ENCODE measurements at regions not wholly inside any gene's neighbourhood (a gene's known extent, or its start where the extent isn't known, plus 50 kb on each side); places are given as distances from the start of the nearest gene placed in this dataset.

DNA sequence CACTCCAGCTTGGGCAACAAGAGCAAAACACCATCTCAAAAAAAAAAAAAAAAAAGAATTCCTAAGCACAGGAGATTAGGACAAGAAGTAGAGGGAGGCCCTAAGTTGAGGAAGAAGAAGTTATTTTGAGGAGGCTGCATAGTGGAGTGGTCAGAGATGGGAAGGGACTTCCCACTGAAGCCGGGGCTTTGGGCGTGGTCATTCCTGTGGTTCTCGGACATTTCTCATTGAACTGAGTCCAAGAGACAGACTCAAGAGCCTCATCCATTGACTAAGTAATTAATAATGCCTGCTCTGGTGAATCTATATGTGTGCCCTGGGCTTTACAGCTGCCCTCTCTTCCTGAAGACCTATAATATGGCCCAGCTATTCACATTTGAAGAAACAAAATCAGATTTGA is 53.2 kb upstream of the FTH1 start:
- TF ChIP-seq POLR2AphosphoS5 (IDR thresholded peaks at IDR 0.05) (no peak), TAF1 (IDR thresholded peaks at IDR 0.05; ENCODE audit: low read depth) (no peak), RAD21 (conservative IDR thresholded peaks at IDR 0.05) (no peak), EZH2 (IDR thresholded peaks at IDR 0.05; ENCODE audit: borderline replicate concordance, insufficient read depth, low read length, poor library complexity, severe bottlenecking) (no peak), EP300 (conservative IDR thresholded peaks at IDR 0.05; ENCODE audit: poor library complexity, severe bottlenecking) (no peak), MXI1 (conservative IDR thresholded peaks at IDR 0.05; ENCODE audit: poor library complexity, severe bottlenecking) (no peak), SMC3 (conservative IDR thresholded peaks at IDR 0.05; ENCODE audit: poor library complexity) (no peak)
- TF ChIP-seq, protein P1, sequence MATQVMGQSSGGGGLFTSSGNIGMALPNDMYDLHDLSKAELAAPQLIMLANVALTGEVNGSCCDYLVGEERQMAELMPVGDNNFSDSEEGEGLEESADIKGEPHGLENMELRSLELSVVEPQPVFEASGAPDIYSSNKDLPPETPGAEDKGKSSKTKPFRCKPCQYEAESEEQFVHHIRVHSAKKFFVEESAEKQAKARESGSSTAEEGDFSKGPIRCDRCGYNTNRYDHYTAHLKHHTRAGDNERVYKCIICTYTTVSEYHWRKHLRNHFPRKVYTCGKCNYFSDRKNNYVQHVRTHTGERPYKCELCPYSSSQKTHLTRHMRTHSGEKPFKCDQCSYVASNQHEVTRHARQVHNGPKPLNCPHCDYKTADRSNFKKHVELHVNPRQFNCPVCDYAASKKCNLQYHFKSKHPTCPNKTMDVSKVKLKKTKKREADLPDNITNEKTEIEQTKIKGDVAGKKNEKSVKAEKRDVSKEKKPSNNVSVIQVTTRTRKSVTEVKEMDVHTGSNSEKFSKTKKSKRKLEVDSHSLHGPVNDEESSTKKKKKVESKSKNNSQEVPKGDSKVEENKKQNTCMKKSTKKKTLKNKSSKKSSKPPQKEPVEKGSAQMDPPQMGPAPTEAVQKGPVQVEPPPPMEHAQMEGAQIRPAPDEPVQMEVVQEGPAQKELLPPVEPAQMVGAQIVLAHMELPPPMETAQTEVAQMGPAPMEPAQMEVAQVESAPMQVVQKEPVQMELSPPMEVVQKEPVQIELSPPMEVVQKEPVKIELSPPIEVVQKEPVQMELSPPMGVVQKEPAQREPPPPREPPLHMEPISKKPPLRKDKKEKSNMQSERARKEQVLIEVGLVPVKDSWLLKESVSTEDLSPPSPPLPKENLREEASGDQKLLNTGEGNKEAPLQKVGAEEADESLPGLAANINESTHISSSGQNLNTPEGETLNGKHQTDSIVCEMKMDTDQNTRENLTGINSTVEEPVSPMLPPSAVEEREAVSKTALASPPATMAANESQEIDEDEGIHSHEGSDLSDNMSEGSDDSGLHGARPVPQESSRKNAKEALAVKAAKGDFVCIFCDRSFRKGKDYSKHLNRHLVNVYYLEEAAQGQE (IDR thresholded peaks at IDR 0.05; ENCODE audit: borderline replicate concordance): no peak
- TF ChIP-seq, protein P2, sequence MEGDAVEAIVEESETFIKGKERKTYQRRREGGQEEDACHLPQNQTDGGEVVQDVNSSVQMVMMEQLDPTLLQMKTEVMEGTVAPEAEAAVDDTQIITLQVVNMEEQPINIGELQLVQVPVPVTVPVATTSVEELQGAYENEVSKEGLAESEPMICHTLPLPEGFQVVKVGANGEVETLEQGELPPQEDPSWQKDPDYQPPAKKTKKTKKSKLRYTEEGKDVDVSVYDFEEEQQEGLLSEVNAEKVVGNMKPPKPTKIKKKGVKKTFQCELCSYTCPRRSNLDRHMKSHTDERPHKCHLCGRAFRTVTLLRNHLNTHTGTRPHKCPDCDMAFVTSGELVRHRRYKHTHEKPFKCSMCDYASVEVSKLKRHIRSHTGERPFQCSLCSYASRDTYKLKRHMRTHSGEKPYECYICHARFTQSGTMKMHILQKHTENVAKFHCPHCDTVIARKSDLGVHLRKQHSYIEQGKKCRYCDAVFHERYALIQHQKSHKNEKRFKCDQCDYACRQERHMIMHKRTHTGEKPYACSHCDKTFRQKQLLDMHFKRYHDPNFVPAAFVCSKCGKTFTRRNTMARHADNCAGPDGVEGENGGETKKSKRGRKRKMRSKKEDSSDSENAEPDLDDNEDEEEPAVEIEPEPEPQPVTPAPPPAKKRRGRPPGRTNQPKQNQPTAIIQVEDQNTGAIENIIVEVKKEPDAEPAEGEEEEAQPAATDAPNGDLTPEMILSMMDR (IDR thresholded peaks at IDR 0.05; ENCODE audit: poor library complexity, severe bottlenecking): no peak

Data from neural cell (in vitro differentiated cells).